ENCODE measurements at regions not wholly inside any gene's neighbourhood (a gene's known extent, or its start where the extent isn't known, plus 50 kb on each side); places are given as distances from the start of the nearest gene placed in this dataset.

GRCh38 chr13:33763021-33763420 is 54.9 kb upstream of the RFC3 start:
- DNase-seq, result no peak
- Histone ChIP-seq H3K36me3 (no peaks in the 10 kb centered on the region), H3K4me1 (no peaks in the 10 kb centered on the region), H3K9me3 (replicated peaks) (peaks cover 5% of the 10 kb centered on the region), H3K4me3 (no peak overlapping the region), H3K27ac (replicated peaks) (no peak overlapping the region), H3K27me3 (ENCODE audit: low read depth) (no peaks in the 10 kb centered on the region)
- intact Hi-C loops (cut with micrococcal nuclease), result no loop called here
- TF ChIP-seq CTCF (IDR thresholded peaks at IDR 0.05; ENCODE audit: borderline replicate concordance), result no peak

- no peak for DNase-seq
- Histone ChIP-seq H3K4me1 (no peaks in the 10 kb centered on the region), H3K9me3 (replicated peaks) (peaks cover 5% of the 10 kb centered on the region), H3K36me3 (no peaks in the 10 kb centered on the region), H3K27me3 (ENCODE audit: low read depth) (no peaks in the 10 kb centered on the region), H3K27ac (replicated peaks) (no peak overlapping the region), H3K4me3 (no peak overlapping the region)
- TF ChIP-seq CTCF (IDR thresholded peaks at IDR 0.05; ENCODE audit: borderline replicate concordance), result no peak
- intact Hi-C loops (cut with micrococcal nuclease), result no loop called here
Measured at GRCh38 chr13:33764716-33765115, 53.2 kb upstream of the RFC3 start.

GRCh38 chr13:33766329-33767123 is 51.4 kb upstream of the RFC3 start:
- Histone ChIP-seq H3K36me3 (no peaks in the 10 kb centered on the region), H3K4me1 (no peaks in the 10 kb centered on the region), H3K4me3 (no peak overlapping the region), H3K27ac (replicated peaks) (no peak overlapping the region), H3K27me3 (ENCODE audit: low read depth) (no peaks in the 10 kb centered on the region), H3K9me3 (replicated peaks) (peaks cover 5% of the 10 kb centered on the region)
- intact Hi-C loops (cut with micrococcal nuclease), result no loop called here
- DNase-seq, result no peak
- TF ChIP-seq CTCF (IDR thresholded peaks at IDR 0.05; ENCODE audit: borderline replicate concordance), result no peak

- Histone ChIP-seq H3K4me1 (no peaks in the 10 kb centered on the region), H3K9me3 (replicated peaks) (peaks cover 5% of the 10 kb centered on the region), H3K36me3 (no peaks in the 10 kb centered on the region), H3K27me3 (ENCODE audit: low read depth) (no peaks in the 10 kb centered on the region), H3K4me3 (no peak overlapping the region), H3K27ac (replicated peaks) (no peak overlapping the region)
- intact Hi-C loops (cut with micrococcal nuclease), result no loop called here
- no peak for TF ChIP-seq CTCF (IDR thresholded peaks at IDR 0.05; ENCODE audit: borderline replicate concordance)
- DNase-seq, result no peak
Measured at GRCh38 chr13:33767140-33767539, 50.8 kb upstream of the RFC3 start.
